Loucy (cell line): ENCODE measurements at regions not wholly inside any gene's neighbourhood (a gene's known extent, or its start where the extent isn't known, plus 50 kb on each side); places are given as distances from the start of the nearest gene placed in this dataset.

ENCODE experiments used
- H2AFZ ChIP-seq: fragments of 200-600 bp; sonication (generic); 2 replicates; pipeline ENCODE4 v1.6.0; 2016; ENCODE audit warnings: antibody characterized with exemption, mild to moderate bottlenecking, low read length, moderate library complexity
- H3F3A ChIP-seq: fragments of 200-600 bp; 2 replicates; pipeline ENCODE4 v1.6.0; 2016; ENCODE audit warnings: antibody characterized with exemption, low read depth, mild to moderate bottlenecking
- H3K27me3 ChIP-seq: fragments of 200-600 bp; sonication (generic); 2 replicates; pipeline ENCODE4 v1.6.1; 2014; ENCODE audit warnings: low read length, mild to moderate bottlenecking; ENCODE audit not compliant: insufficient read depth, poor library complexity, severe bottlenecking
- H3K36me3 ChIP-seq: fragments of 200-600 bp; sonication (generic); 2 replicates; pipeline ENCODE4 v1.6.1; 2016; ENCODE audit warnings: low read length; ENCODE audit not compliant: insufficient read depth
- H3K4me1 ChIP-seq: fragments of 200-600 bp; sonication (generic); 2 replicates; pipeline ENCODE4 v1.5.1; 2014; ENCODE audit warnings: low read length, mild to moderate bottlenecking; ENCODE audit not compliant: insufficient read depth, poor library complexity, severe bottlenecking
- H3K4me2 ChIP-seq: fragments of 200-600 bp; sonication (generic); 2 replicates; pipeline ENCODE4 v1.6.0; 2014; ENCODE audit warnings: antibody characterized with exemption, low read length, low read depth, mild to moderate bottlenecking; ENCODE audit not compliant: poor library complexity, severe bottlenecking
- H3K4me3 ChIP-seq: fragments of 200-600 bp; sonication (generic); 2 replicates; pipeline ENCODE4 v1.5.1; 2014; ENCODE audit warnings: low read length, mild to moderate bottlenecking, mixed read lengths; ENCODE audit not compliant: poor library complexity, severe bottlenecking
- H3K79me2 ChIP-seq: fragments of 200-600 bp; sonication (generic); 2 replicates; pipeline ENCODE4 v1.6.1; 2014; ENCODE audit warnings: low read length; ENCODE audit not compliant: insufficient read depth
- H3K9ac ChIP-seq: fragments of 200-600 bp; sonication (generic); 2 replicates; pipeline ENCODE4 v1.6.0; 2014; ENCODE audit warnings: mild to moderate bottlenecking, low read depth, low read length, moderate library complexity; ENCODE audit not compliant: poor library complexity, severe bottlenecking
- H3K9me2 ChIP-seq: fragments of 200-600 bp; sonication (generic); replicated peaks from 2 replicates; pipeline ENCODE4 v1.6.1; 2016; ENCODE audit warnings: low read depth, low read length, mixed read lengths
- H3K9me3 ChIP-seq: fragments of 200-600 bp; sonication (generic); 2 replicates; pipeline ENCODE4 v1.6.1; 2014; ENCODE audit warnings: mild to moderate bottlenecking, antibody characterized with exemption, low read length, low read depth; ENCODE audit not compliant: insufficient read depth
- H4K20me1 ChIP-seq: fragments of 200-600 bp; sonication (generic); 2 replicates; pipeline ENCODE4 v1.6.0; 2014; ENCODE audit warnings: antibody characterized with exemption, low read length, mild to moderate bottlenecking; ENCODE audit not compliant: insufficient read depth, poor library complexity, severe bottlenecking
- CTCF ChIP-seq: fragments of 200-600 bp; sonication (generic); conservative IDR thresholded peaks from 2 replicates; pipeline ENCODE4 v1.5.1; 2014; ENCODE audit warnings: mild to moderate bottlenecking, antibody characterized with exemption, low read length
- EZH2phosphoT487 ChIP-seq: fragments of 200-600 bp; IDR thresholded peaks from 2 replicates; pipeline ENCODE4 v1.6.1; 2018; ENCODE audit warnings: antibody characterized with exemption, mild to moderate bottlenecking, moderate library complexity, borderline replicate concordance

GRCh38 chr15:45958924-45959323, 324.1 kb downstream of the SQOR start:
- H3F3A ChIP-seq = no peaks in the 10 kb centered on the region
- H3K4me3 ChIP-seq = no peak overlapping the region
- H3K36me3 ChIP-seq = no peaks in the 10 kb centered on the region
- H2AFZ ChIP-seq = no peak overlapping the region
- no peak overlapping the region for H3K9ac ChIP-seq
- no peaks in the 10 kb centered on the region for H4K20me1 ChIP-seq
- H3K27me3 ChIP-seq = no peaks in the 10 kb centered on the region
- H3K79me2 ChIP-seq = no peaks in the 10 kb centered on the region
- H3K4me1 ChIP-seq = no peaks in the 10 kb centered on the region
- H3K4me2 ChIP-seq = no peak overlapping the region
- H3K9me3 ChIP-seq = no peaks in the 10 kb centered on the region
- TF ChIP-seq EZH2phosphoT487 (no peak), CTCF (no peak)
- no peaks in the 10 kb centered on the region for H3K9me2 ChIP-seq

GRCh38 chr15:45962733-45963132, 327.9 kb downstream of the SQOR start:
- no peaks in the 10 kb centered on the region for H4K20me1 ChIP-seq
- H3K9ac ChIP-seq = no peak overlapping the region
- H3K9me2 ChIP-seq = no peaks in the 10 kb centered on the region
- H3K4me1 ChIP-seq = no peaks in the 10 kb centered on the region
- H3K9me3 ChIP-seq = no peaks in the 10 kb centered on the region
- H3K4me3 ChIP-seq = no peak overlapping the region
- no peak overlapping the region for H3K4me2 ChIP-seq
- H3K27me3 ChIP-seq = no peaks in the 10 kb centered on the region
- H2AFZ ChIP-seq = no peak overlapping the region
- no peaks in the 10 kb centered on the region for H3K79me2 ChIP-seq
- no peaks in the 10 kb centered on the region for H3K36me3 ChIP-seq
- H3F3A ChIP-seq = no peaks in the 10 kb centered on the region
- TF ChIP-seq CTCF (no peak), EZH2phosphoT487 (no peak)

- Histone ChIP-seq H4K20me1 (no peaks in the 10 kb centered on the region), H3K9me3 (0 out of 2 replicates have a peak, but pooled peaks cover 4% of the 10 kb centered on the region), H3F3A (no peaks in the 10 kb centered on the region), H3K4me3 (no peak overlapping the region), H2AFZ (no peak overlapping the region), H3K36me3 (no peaks in the 10 kb centered on the region), H3K4me1 (no peaks in the 10 kb centered on the region), H3K79me2 (no peaks in the 10 kb centered on the region), H3K9me2 (no peaks in the 10 kb centered on the region), H3K27me3 (no peaks in the 10 kb centered on the region), H3K4me2 (no peak overlapping the region), H3K9ac (no peak overlapping the region)
- no peak for TF ChIP-seq EZH2phosphoT487
- no peak for TF ChIP-seq CTCF
Measured at GRCh38 chr15:45970542-45970941, 335.7 kb downstream of the SQOR start.
